ENCODE measurements at regions not wholly inside any gene's neighbourhood (a gene's known extent, or its start where the extent isn't known, plus 50 kb on each side); places are given as distances from the start of the nearest gene placed in this dataset.

DNA sequence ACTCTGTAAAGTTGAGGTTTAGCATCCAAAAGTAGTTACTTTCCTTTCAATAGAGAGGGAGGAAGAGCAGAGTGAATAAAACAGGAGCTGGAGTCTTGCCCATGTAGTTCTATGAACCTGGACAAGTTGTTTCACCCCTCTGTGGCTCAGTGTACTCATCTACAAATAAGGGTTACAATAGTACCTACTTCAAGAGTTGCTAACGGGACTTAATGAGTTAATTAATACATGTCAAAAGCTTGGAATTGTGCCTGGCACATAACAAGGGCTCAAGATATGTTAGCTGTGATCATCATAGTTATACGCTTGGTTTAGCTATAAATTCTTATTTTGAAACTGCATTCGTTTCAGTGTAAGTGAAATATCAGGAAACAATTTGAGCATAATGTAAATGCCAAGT is 388.5 kb upstream of the THBS1 start:
- Histone ChIP-seq H2AFZ (ENCODE audit: low read depth, low read length) (no peak overlapping the region), H3K79me2 (ENCODE audit: insufficient read depth, low read length) (no peaks in the 10 kb centered on the region), H4K20me1 (ENCODE audit: insufficient read depth, low read length) (no peaks in the 10 kb centered on the region), H3K9ac (ENCODE audit: low read length) (peak overlapping the region; percentile 12), H3K27ac (ENCODE audit: low read depth, low read length) (peak overlapping the region; percentile 66), H3K27me3 (ENCODE audit: insufficient read depth, low read length) (no peaks in the 10 kb centered on the region), H3K4me3 (ENCODE audit: insufficient read depth, low read depth, low read length) (no peak overlapping the region), H3K36me3 (ENCODE audit: insufficient read depth, low read length) (no peaks in the 10 kb centered on the region), H3K4me1 (ENCODE audit: insufficient read depth, low read length) (peaks cover 46% of the 10 kb centered on the region), H3K9me3 (ENCODE audit: insufficient read depth, low read depth, low read length) (no peaks in the 10 kb centered on the region), H3K4me2 (ENCODE audit: low read length) (peak overlapping the region; percentile 35)
- H3K4me1 Mint-ChIP-seq (ENCODE audit: low read depth, unreplicated experiment): peaks cover 56% of the 10 kb centered on the region
- H3K4me3 Mint-ChIP-seq (ENCODE audit: unreplicated experiment): no peak overlapping the region
- no peaks in the 10 kb centered on the region for H3K27me3 Mint-ChIP-seq (ENCODE audit: low read depth, unreplicated experiment)
- H3K36me3 Mint-ChIP-seq (ENCODE audit: low read depth, unreplicated experiment): no peaks in the 10 kb centered on the region
- H3K9me3 Mint-ChIP-seq (ENCODE audit: unreplicated experiment): peaks cover 3% of the 10 kb centered on the region
- FAIRE-seq: no peak
- peak; percentile 34 for DNase-seq (ENCODE audit: low read depth)
- peak overlapping the region; percentile 95 for H3K27ac Mint-ChIP-seq (ENCODE audit: unreplicated experiment)
- no peak for TF ChIP-seq EZH2 (IDR thresholded peaks at IDR 0.05; ENCODE audit: insufficient read depth, low read length)
- TF ChIP-seq, protein P1, sequence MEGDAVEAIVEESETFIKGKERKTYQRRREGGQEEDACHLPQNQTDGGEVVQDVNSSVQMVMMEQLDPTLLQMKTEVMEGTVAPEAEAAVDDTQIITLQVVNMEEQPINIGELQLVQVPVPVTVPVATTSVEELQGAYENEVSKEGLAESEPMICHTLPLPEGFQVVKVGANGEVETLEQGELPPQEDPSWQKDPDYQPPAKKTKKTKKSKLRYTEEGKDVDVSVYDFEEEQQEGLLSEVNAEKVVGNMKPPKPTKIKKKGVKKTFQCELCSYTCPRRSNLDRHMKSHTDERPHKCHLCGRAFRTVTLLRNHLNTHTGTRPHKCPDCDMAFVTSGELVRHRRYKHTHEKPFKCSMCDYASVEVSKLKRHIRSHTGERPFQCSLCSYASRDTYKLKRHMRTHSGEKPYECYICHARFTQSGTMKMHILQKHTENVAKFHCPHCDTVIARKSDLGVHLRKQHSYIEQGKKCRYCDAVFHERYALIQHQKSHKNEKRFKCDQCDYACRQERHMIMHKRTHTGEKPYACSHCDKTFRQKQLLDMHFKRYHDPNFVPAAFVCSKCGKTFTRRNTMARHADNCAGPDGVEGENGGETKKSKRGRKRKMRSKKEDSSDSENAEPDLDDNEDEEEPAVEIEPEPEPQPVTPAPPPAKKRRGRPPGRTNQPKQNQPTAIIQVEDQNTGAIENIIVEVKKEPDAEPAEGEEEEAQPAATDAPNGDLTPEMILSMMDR (IDR thresholded peaks at IDR 0.05; ENCODE audit: insufficient read depth, low read depth, low read length): no peak

DNA sequence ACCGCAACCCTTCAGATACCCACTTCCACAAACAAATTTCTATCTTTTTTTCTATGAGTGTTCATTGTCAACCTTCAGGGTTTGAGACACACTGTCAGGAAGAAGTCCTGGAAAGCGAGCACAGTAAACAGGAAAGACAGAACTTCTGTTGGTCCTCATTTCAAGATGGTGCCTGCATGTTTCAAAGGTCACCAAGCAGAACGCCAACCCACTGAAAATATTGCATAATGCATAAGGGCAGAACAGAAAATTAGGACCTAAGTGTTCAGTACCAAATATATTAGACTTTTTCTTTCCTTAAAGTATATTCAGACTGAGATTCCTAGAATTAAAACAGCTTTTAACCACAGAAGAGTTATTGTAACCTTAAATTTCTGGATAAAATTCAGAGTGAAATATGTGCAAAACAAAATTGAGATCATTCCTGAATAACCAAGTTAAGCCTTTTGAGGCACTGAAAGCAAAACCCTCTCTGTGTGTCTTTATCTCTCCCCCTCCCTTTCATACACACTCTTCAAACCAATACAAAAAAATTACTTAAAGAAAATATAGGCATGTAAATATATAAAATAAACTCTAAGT is 387.8 kb upstream of the THBS1 start:
- Mint-ChIP-seq H3K27me3 (ENCODE audit: low read depth, unreplicated experiment) (no peaks in the 10 kb centered on the region), H3K4me3 (ENCODE audit: unreplicated experiment) (no peak overlapping the region), H3K4me1 (ENCODE audit: low read depth, unreplicated experiment) (peaks cover 56% of the 10 kb centered on the region), H3K27ac (ENCODE audit: unreplicated experiment) (peak overlapping the region; percentile 22), H3K36me3 (ENCODE audit: low read depth, unreplicated experiment) (no peaks in the 10 kb centered on the region), H3K9me3 (ENCODE audit: unreplicated experiment) (peaks cover 3% of the 10 kb centered on the region)
- H2AFZ ChIP-seq (ENCODE audit: low read depth, low read length): no peak overlapping the region
- no peaks in the 10 kb centered on the region for H3K79me2 ChIP-seq (ENCODE audit: insufficient read depth, low read length)
- H3K27ac ChIP-seq (ENCODE audit: low read depth, low read length): no peak overlapping the region
- no peak overlapping the region for H3K4me3 ChIP-seq (ENCODE audit: insufficient read depth, low read depth, low read length)
- TF ChIP-seq EZH2 (IDR thresholded peaks at IDR 0.05; ENCODE audit: insufficient read depth, low read length): no peak
- TF ChIP-seq, protein P1 (IDR thresholded peaks at IDR 0.05; ENCODE audit: insufficient read depth, low read depth, low read length): no peak
- FAIRE-seq (no peak), DNase-seq (ENCODE audit: low read depth) (no peak)
- H3K27me3 ChIP-seq (ENCODE audit: insufficient read depth, low read length): no peaks in the 10 kb centered on the region
- no peaks in the 10 kb centered on the region for H3K36me3 ChIP-seq (ENCODE audit: insufficient read depth, low read length)
- peaks cover 46% of the 10 kb centered on the region for H3K4me1 ChIP-seq (ENCODE audit: insufficient read depth, low read length)
- H3K4me2 ChIP-seq (ENCODE audit: low read length): no peak overlapping the region
- H4K20me1 ChIP-seq (ENCODE audit: insufficient read depth, low read length): no peaks in the 10 kb centered on the region
- H3K9me3 ChIP-seq (ENCODE audit: insufficient read depth, low read depth, low read length): no peaks in the 10 kb centered on the region
- no peak overlapping the region for H3K9ac ChIP-seq (ENCODE audit: low read length)

DNA sequence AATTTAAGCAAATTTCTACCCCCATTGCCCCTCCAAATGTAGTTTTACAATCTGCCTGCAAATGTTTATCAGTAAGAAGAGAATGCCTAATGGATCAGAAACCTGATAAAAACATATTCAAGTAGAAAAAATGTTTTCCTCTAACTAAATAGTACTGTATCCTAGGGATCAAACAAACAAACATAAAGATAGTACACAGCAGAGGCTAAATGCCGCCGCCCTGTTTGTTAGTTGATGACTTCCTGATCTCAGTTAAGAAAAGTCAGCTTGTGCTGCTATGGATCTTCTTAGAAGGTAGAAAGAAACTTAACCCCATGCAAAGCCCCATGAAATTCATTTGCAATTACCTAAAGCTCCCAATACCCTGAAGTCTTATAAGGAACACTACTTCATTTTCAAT is 387.3 kb upstream of the THBS1 start:
- no peak overlapping the region for H3K27ac ChIP-seq (ENCODE audit: low read depth, low read length)
- H3K36me3 ChIP-seq (ENCODE audit: insufficient read depth, low read length): no peaks in the 10 kb centered on the region
- no peaks in the 10 kb centered on the region for H4K20me1 ChIP-seq (ENCODE audit: insufficient read depth, low read length)
- no peaks in the 10 kb centered on the region for H3K79me2 ChIP-seq (ENCODE audit: insufficient read depth, low read length)
- Mint-ChIP-seq H3K27ac (ENCODE audit: unreplicated experiment) (peak overlapping the region; percentile 49), H3K4me3 (ENCODE audit: unreplicated experiment) (no peak overlapping the region), H3K4me1 (ENCODE audit: low read depth, unreplicated experiment) (peaks cover 53% of the 10 kb centered on the region), H3K27me3 (ENCODE audit: low read depth, unreplicated experiment) (no peaks in the 10 kb centered on the region), H3K36me3 (ENCODE audit: low read depth, unreplicated experiment) (no peaks in the 10 kb centered on the region), H3K9me3 (ENCODE audit: unreplicated experiment) (peaks cover 3% of the 10 kb centered on the region)
- H3K4me3 ChIP-seq (ENCODE audit: insufficient read depth, low read depth, low read length): no peak overlapping the region
- H2AFZ ChIP-seq (ENCODE audit: low read depth, low read length): no peak overlapping the region
- no peak overlapping the region for H3K4me2 ChIP-seq (ENCODE audit: low read length)
- H3K4me1 ChIP-seq (ENCODE audit: insufficient read depth, low read length): peaks cover 46% of the 10 kb centered on the region
- TF ChIP-seq, protein P1 (IDR thresholded peaks at IDR 0.05; ENCODE audit: insufficient read depth, low read depth, low read length): no peak
- TF ChIP-seq EZH2 (IDR thresholded peaks at IDR 0.05; ENCODE audit: insufficient read depth, low read length): no peak
- no peak for FAIRE-seq
- H3K27me3 ChIP-seq (ENCODE audit: insufficient read depth, low read length): no peaks in the 10 kb centered on the region
- no peak for DNase-seq (ENCODE audit: low read depth)
- no peaks in the 10 kb centered on the region for H3K9me3 ChIP-seq (ENCODE audit: insufficient read depth, low read depth, low read length)
- no peak overlapping the region for H3K9ac ChIP-seq (ENCODE audit: low read length)
